Gastrocnemius medialis (tissue), 4 donors: ENCODE measurements at regions not wholly inside any gene's neighbourhood (a gene's known extent, or its start where the extent isn't known, plus 50 kb on each side); places are given as distances from the start of the nearest gene placed in this dataset.

Experiments used
- POLR2A ChIP-seq, 2 donors: fragments of 450-650 bp; IDR thresholded peaks; one replicate each; pipeline ENCODE4 v1.6.1; 2017; ENCODE audit warnings: antibody characterized with exemption in 2 of 2, mild to moderate bottlenecking in 2 of 2, moderate library complexity in 2 of 2
- TF ChIP-seq, protein P1 (sequence below), 5 experiments: fragments of 450-650 bp in 3 of 5; fragments of 200-600 bp in 2 of 5; sonication (generic) in 2 of 5; IDR thresholded peaks in 4 of 5; conservative IDR thresholded peaks in 1 of 5; 1 replicate in 4 of 5; 2 replicates in 1 of 5; pipeline ENCODE4 v1.5.1; 2016 to 2019; ENCODE audit warnings: antibody characterized with exemption in 5 of 5, mild to moderate bottlenecking in 3 of 5, moderate library complexity in 3 of 5

DNA sequence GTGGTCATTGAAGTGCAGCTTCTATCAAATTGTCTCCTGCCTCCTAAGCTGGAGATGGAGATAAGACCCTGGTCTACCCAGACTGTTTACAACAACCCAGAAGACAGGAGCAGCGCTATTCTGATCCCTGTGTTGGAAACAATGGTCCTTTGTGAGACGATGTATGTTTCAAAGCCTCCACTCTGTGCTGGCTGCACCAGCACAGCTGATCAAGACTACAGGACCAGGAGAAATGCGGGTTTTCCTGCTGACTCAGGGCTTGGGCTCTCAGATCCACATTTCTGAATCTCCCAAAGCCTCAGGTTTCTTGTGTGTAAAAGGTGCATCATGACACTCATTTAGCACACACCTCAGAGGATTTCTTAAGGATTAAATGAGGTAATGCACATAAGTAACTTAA, 92.0 kb downstream of the POU3F3 start:
- TF ChIP-seq, protein P1, sequence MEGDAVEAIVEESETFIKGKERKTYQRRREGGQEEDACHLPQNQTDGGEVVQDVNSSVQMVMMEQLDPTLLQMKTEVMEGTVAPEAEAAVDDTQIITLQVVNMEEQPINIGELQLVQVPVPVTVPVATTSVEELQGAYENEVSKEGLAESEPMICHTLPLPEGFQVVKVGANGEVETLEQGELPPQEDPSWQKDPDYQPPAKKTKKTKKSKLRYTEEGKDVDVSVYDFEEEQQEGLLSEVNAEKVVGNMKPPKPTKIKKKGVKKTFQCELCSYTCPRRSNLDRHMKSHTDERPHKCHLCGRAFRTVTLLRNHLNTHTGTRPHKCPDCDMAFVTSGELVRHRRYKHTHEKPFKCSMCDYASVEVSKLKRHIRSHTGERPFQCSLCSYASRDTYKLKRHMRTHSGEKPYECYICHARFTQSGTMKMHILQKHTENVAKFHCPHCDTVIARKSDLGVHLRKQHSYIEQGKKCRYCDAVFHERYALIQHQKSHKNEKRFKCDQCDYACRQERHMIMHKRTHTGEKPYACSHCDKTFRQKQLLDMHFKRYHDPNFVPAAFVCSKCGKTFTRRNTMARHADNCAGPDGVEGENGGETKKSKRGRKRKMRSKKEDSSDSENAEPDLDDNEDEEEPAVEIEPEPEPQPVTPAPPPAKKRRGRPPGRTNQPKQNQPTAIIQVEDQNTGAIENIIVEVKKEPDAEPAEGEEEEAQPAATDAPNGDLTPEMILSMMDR (IDR thresholded peaks at IDR 0.05 in 4 of 5, conservative IDR thresholded peaks at IDR 0.05 in 1 of 5): no peak
- TF ChIP-seq POLR2A (IDR thresholded peaks at IDR 0.05): no peak
